HG03432 (cell line): ENCODE measurements at regions not wholly inside any gene's neighbourhood (a gene's known extent, or its start where the extent isn't known, plus 50 kb on each side); places are given as distances from the start of the nearest gene placed in this dataset.
"Not testable (repeated sequence)": the region's sequence is repeated elsewhere in the genome, so short reads cannot be mapped to it uniquely, and the experiment has no call there.

Source experiments
- ATAC-seq: cut with Tn5 transposase; IDR thresholded peaks from one replicate; pipeline ENCODE4 v1.9.1; 2021; ENCODE audit warnings: mild to moderate bottlenecking, moderate library complexity; ENCODE audit not compliant: unreplicated experiment

GRCh38 chr17:70510288-70510687, 341.0 kb downstream of the KCNJ2 start:
- ATAC-seq = no peak

GRCh38 chr17:70517816-70518215, 348.5 kb downstream of the KCNJ2 start:
- no peak for ATAC-seq

GRCh38 chr17:70519300-70519699, 350.0 kb downstream of the KCNJ2 start:
- no peak for ATAC-seq

DNA sequence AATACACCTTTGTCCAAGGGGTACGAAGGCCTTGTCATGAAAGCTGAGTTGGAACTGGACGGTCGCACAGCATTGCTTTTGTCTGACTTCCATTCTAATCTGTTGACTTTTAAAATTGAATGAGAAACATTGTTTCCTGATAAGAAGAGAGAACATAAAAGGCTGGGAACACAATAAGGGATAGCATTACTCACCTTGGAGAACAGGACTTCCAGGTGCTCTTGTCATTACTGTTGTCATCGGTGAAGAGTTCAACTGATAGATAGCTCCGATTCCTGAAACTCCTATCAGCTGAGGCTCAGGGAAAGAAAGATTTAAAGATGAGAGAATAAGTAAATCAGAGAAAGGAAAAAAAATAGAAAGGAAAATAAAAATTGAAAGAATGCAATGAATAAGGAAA, 351.1 kb downstream of the KCNJ2 start:
- no peak for ATAC-seq

GRCh38 chr17:70520956-70521355, 351.6 kb downstream of the KCNJ2 start:
- ATAC-seq = no peak

GRCh38 chr17:70521821-70522256, 352.5 kb downstream of the KCNJ2 start:
- ATAC-seq = no peak

DNA sequence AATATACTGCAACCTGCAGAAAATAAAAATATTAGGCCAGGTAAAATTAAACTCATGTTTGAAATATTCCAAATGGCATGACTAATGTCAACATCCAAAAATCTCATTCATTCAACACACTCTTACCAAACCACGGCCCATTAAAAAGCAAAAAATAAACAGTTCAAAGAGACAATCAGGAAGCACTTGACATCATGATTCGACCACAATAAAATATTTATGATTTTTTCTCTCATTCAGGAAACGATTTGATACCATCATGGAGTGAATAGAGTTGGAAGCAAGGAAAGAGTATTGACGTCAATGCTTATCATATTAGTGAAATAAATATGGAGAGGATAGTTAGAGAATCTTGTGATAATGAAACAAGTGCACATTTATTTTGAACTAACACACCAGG, 354.1 kb downstream of the KCNJ2 start:
- ATAC-seq = no peak

DNA sequence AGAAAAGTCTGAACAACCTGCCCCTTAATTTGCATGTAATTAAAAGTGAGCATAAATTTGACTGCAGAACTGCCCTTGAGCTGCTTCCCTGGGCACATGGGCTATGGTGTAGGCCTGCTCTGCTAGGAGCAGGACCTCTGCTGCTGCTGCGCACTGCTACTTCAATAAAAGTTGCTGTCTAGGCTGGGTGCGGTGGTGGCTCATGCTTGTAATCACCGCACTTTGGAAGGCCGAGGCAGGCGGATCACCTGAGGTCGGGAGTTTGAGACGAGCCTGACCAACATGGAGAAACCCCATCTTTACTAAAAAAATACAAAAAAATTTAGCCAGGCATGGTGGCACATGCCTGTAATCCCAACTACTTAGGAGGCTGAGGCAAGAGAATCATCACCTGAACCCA, 355.7 kb downstream of the KCNJ2 start:
- ATAC-seq = not testable (repeated sequence)

- no peak for ATAC-seq
Measured at GRCh38 chr17:70525961-70526360, 356.6 kb downstream of the KCNJ2 start.

- ATAC-seq = no peak
Measured at GRCh38 chr17:70527364-70527888, 358.1 kb downstream of the KCNJ2 start.

DNA sequence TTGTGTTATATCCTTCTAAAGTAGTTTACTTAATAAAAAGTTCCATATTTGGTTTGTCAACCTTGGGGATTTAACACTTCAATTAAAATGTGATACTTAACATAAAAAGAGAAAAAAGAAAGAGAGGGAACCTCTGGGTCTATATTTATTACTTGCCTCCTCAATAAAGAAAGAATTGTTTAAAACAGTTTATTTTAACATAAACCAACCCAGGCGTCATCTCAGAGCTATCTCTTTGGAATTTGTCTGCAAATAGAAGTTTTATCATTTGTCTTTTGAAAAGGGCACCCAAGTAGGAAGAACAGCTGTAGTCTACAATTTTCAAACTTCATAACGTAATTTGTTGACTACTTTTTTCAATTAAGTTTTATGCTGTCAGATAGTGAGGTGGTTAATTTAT, 364.1 kb downstream of the KCNJ2 start:
- ATAC-seq = no peak

- no peak for ATAC-seq
Measured at GRCh38 chr17:70535986-70536385, 366.7 kb downstream of the KCNJ2 start.

- no peak for ATAC-seq
Measured at GRCh38 chr17:70539132-70539924, 370.0 kb downstream of the KCNJ2 start.

- ATAC-seq = no peak
Measured at GRCh38 chr17:70542876-70543275, 373.5 kb downstream of the KCNJ2 start.

DNA sequence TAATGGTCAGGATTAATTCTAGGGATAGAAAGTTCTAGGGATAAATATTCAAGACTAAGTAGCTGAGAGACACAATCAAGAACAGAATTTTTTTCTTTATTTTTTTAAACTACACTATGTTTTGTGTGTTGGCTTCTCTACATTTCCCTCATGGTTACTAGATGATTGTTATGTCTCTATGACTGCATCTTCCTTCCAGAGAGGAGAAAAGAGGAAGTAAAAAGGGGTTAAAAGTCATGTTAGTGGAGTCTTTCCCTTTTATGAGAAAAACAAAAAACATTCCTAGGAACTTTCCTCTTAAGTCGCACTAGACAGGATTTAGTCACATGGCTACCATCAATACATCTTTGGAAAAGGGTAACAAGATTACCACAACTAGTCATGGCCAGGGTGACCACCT, 375.0 kb downstream of the KCNJ2 start:
- ATAC-seq = no peak

GRCh38 chr17:70552230-70552981, 383.1 kb downstream of the KCNJ2 start:
- no peak for ATAC-seq

GRCh38 chr17:70552982-70553334, 383.6 kb downstream of the KCNJ2 start:
- no peak for ATAC-seq

DNA sequence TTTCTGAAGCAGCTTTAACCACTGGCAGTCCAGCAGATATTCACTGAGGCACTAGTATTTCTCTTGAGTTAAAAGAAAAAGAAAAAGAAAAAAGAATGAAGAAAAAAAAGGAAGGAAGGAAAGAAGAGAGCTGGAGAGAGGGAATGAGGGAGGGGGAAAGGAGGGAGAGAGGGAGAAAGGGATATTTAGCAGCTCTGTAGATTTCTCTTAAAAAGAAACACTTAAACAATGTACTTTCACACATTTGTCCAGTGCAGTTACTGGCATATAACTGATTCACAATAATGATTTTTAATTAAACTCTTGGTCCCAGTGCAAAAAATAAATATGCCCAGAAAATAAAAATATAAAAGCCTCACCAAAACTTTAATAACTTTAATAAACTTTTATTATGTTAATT, 386.4 kb downstream of the KCNJ2 start:
- no peak for ATAC-seq

DNA sequence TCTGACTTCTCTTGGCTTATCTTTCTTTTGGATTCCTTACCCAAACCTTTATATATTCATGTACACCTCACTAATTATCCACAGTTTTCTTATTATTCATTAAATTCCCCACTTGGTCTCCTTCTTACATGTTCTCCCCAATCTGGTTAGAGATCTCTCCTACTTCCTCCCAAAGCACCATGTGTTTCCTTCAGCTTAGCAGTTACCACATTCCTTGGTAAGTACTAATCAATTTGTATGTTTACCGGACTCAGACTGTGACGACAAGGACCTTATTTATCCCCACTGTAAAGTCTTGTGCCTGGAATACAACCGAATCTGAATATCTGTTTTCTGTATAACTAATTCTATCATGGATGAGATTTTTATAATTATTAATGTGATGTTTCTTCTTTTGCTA, 389.5 kb downstream of the KCNJ2 start:
- no peak for ATAC-seq

- ATAC-seq = no peak
Measured at GRCh38 chr17:70560471-70560870, 391.1 kb downstream of the KCNJ2 start.

GRCh38 chr17:70562137-70562536, 392.8 kb downstream of the KCNJ2 start:
- no peak for ATAC-seq

- ATAC-seq = no peak
Measured at GRCh38 chr17:70563281-70563820, 394.0 kb downstream of the KCNJ2 start.
